IMR-90 (cell line): ENCODE measurements at regions not wholly inside any gene's neighbourhood (a gene's known extent, or its start where the extent isn't known, plus 50 kb on each side); places are given as distances from the start of the nearest gene placed in this dataset.

Source experiments
- ATAC-seq: fragments of 200-7000 bp; cut with Tn5 transposase; 2 replicates; pipeline ENCODE4 v1.9.1; 2020; ENCODE audit warnings: low read depth, mild to moderate bottlenecking, moderate library complexity
- BruUV-seq: library from RNA; stranded (reverse); fragments of 400-500 nt; replicated peaks from 2 replicates; lab custom pipeline; 2021; lab: Mats Ljungman, UMichigan
- CTCF ChIA-PET: fragments of 300-600 bp; formaldehyde crosslinking; extraction: SDS; loops from one replicate; lab custom pipeline; 2021; ENCODE audit warnings: antibody characterized with exemption; lab: Yijun Ruan, JAX
- POLR2A ChIA-PET: fragments of 300-600 bp; sonication (Branson Sonifier 250); formaldehyde crosslinking; loops from one replicate; lab custom pipeline; 2022; ENCODE audit warnings: antibody characterized with exemption; ENCODE audit not compliant: unreplicated experiment; lab: Charles Lee
- DNase-seq: peaks from one replicate; pipeline ENCODE4 v3.0.0; 2013
- H2AFZ ChIP-seq: replicated peaks from 2 replicates; pipeline ENCODE3; 2013; ENCODE audit warnings: low read length, mild to moderate bottlenecking; ENCODE audit not compliant: poor library complexity
- H2AK5ac ChIP-seq: 2 replicates; pipeline ENCODE4 v1.6.1; 2013; ENCODE audit warnings: low read depth, low read length, inconsistent platforms
- H2AK9ac ChIP-seq: replicated peaks from 2 replicates; pipeline ENCODE3; 2013; ENCODE audit warnings: mild to moderate bottlenecking, low read depth, low read length, moderate library complexity; ENCODE audit not compliant: poor library complexity
- H2BK120ac ChIP-seq: 2 replicates; pipeline ENCODE4 v1.6.1; 2013; ENCODE audit warnings: low read depth, low read length, inconsistent platforms
- H2BK15ac ChIP-seq: 3 replicates; pipeline ENCODE4 v1.6.1; 2013; ENCODE audit warnings: low read depth, low read length, inconsistent platforms
- H2BK20ac ChIP-seq: 2 replicates; pipeline ENCODE4 v1.6.1; 2013; ENCODE audit warnings: low read depth, mild to moderate bottlenecking, inconsistent platforms, low read length, moderate library complexity
- H2BK5ac ChIP-seq: 2 replicates; pipeline ENCODE4 v1.6.1; 2013; ENCODE audit warnings: mild to moderate bottlenecking, low read depth, low read length, inconsistent platforms; ENCODE audit not compliant: poor library complexity, severe bottlenecking
- H3K14ac ChIP-seq: replicated peaks from 2 replicates; pipeline ENCODE4 v1.6.1; 2013; ENCODE audit warnings: low read depth, low read length, inconsistent platforms
- H3K18ac ChIP-seq: 2 replicates; pipeline ENCODE4 v1.6.1; 2013; ENCODE audit warnings: low read depth, low read length, control low read depth
- H3K23ac ChIP-seq: 2 replicates; pipeline ENCODE4 v1.6.1; 2013; ENCODE audit warnings: low read depth, low read length, inconsistent platforms
- H3K27ac ChIP-seq: 2 replicates; pipeline ENCODE4 v1.5.1; 2013; ENCODE audit warnings: mild to moderate bottlenecking, control low read depth, low read length; ENCODE audit not compliant: insufficient read depth
- H3K27me3 ChIP-seq: 2 replicates; pipeline ENCODE4 v1.6.1; 2013; ENCODE audit warnings: low read length; ENCODE audit not compliant: control insufficient read depth, insufficient read depth
- H3K36me3 ChIP-seq: 2 replicates; pipeline ENCODE4 v1.6.1; 2013; ENCODE audit warnings: low read length, mixed read lengths; ENCODE audit not compliant: control insufficient read depth, insufficient read depth
- H3K4ac ChIP-seq: 2 replicates; pipeline ENCODE4 v1.6.1; 2013; ENCODE audit warnings: low read depth, low read length, inconsistent platforms
- H3K4me1 ChIP-seq: 2 replicates; pipeline ENCODE4 v1.6.1; 2013; ENCODE audit warnings: low read length, mixed read lengths; ENCODE audit not compliant: control insufficient read depth, insufficient read depth
- H3K4me2 ChIP-seq: 2 replicates; pipeline ENCODE4 v1.6.1; 2013; ENCODE audit warnings: low read depth, mild to moderate bottlenecking, control low read depth, low read length, moderate library complexity
- H3K4me3 ChIP-seq: 2 replicates; pipeline ENCODE4 v1.5.1; 2013; ENCODE audit warnings: low read depth, mild to moderate bottlenecking, control low read depth, low read length, moderate library complexity; ENCODE audit not compliant: insufficient read depth
- H3K56ac ChIP-seq: 2 replicates; pipeline ENCODE4 v1.6.1; 2013; ENCODE audit warnings: low read length, inconsistent platforms; ENCODE audit not compliant: insufficient read depth; ENCODE audit errors: extremely low read depth
- H3K79me1 ChIP-seq, 2 experiments: 2 replicates each; pipeline ENCODE4 v1.6.1; 2013; ENCODE audit warnings: low read length in 2 of 2, inconsistent platforms in 1 of 2, low read depth in 1 of 2
- H3K9ac ChIP-seq: 2 replicates; pipeline ENCODE4 v1.6.1; 2013; ENCODE audit warnings: low read depth, low read length, control low read depth
- H3K9me1 ChIP-seq: 2 replicates; pipeline ENCODE4 v1.6.1; 2013; ENCODE audit warnings: low read length, inconsistent platforms; ENCODE audit not compliant: insufficient read depth
- H3K9me3 ChIP-seq: 2 replicates; pipeline ENCODE4 v1.6.1; 2013; ENCODE audit warnings: low read length; ENCODE audit not compliant: control insufficient read depth, insufficient read depth
- H4K20me1 ChIP-seq: 2 replicates; pipeline ENCODE4 v1.6.1; 2013; ENCODE audit warnings: low read length, inconsistent platforms; ENCODE audit not compliant: insufficient read depth
- H4K5ac ChIP-seq: 2 replicates; pipeline ENCODE4 v1.6.1; 2013; ENCODE audit warnings: mild to moderate bottlenecking, low read depth, low read length, control low read depth
- H4K8ac ChIP-seq, 2 experiments: 2 replicates each; pipeline ENCODE4 v1.6.1; 2013; ENCODE audit warnings: low read depth in 2 of 2, low read length in 2 of 2, control low read depth in 1 of 2, inconsistent platforms in 1 of 2
- H4K91ac ChIP-seq: 2 replicates; pipeline ENCODE4 v1.6.1; 2013; ENCODE audit warnings: low read depth, low read length, inconsistent platforms; ENCODE audit not compliant: insufficient read depth
- BHLHE40 ChIP-seq: fragments of 150-350 bp; IDR thresholded peaks from 2 replicates; pipeline ENCODE4 v1.6.1; 2016; ENCODE audit warnings: mild to moderate bottlenecking, low read depth, low read length
- CEBPB ChIP-seq: IDR thresholded peaks from 2 replicates; pipeline ENCODE4 v1.6.1; 2012; ENCODE audit warnings: low read depth, low read length, improper control_type of control experiment
- CHD1 ChIP-seq: IDR thresholded peaks from 2 replicates; pipeline ENCODE4 v1.6.1; 2012; ENCODE audit warnings: low read depth, low read length, improper control_type of control experiment
- ELK1 ChIP-seq: fragments of 150-350 bp; IDR thresholded peaks from 2 replicates; pipeline ENCODE4 v1.6.1; 2016; ENCODE audit warnings: low read depth, mild to moderate bottlenecking, low read length, moderate library complexity, borderline replicate concordance
- FOS ChIP-seq: fragments of 150-350 bp; IDR thresholded peaks from 2 replicates; pipeline ENCODE4 v1.6.1; 2016; ENCODE audit warnings: low read depth, low read length
- MAFK ChIP-seq: IDR thresholded peaks from 2 replicates; pipeline ENCODE4 v1.6.1; 2012; ENCODE audit warnings: low read depth, low read length, improper control_type of control experiment
- MAZ ChIP-seq: IDR thresholded peaks from 2 replicates; pipeline ENCODE4 v1.6.1; 2012; ENCODE audit warnings: low read depth, mild to moderate bottlenecking, low read length, improper control_type of control experiment, moderate library complexity, borderline replicate concordance
- MXI1 ChIP-seq: IDR thresholded peaks from 2 replicates; pipeline ENCODE4 v1.6.1; 2012; ENCODE audit warnings: low read depth, mild to moderate bottlenecking, low read length, moderate library complexity, borderline replicate concordance
- NFE2L2 ChIP-seq: fragments of 150-350 bp; IDR thresholded peaks from 2 replicates; pipeline ENCODE4 v1.6.1; 2016; ENCODE audit warnings: low read depth, mild to moderate bottlenecking, low read length
- POLR2A ChIP-seq: IDR thresholded peaks from 2 replicates; pipeline ENCODE4 v1.6.1; 2012; ENCODE audit warnings: mild to moderate bottlenecking, low read depth, low read length
- RAD21 ChIP-seq: IDR thresholded peaks from 2 replicates; pipeline ENCODE4 v1.6.1; 2012; ENCODE audit warnings: low read length, improper control_type of control experiment
- RFX5 ChIP-seq: IDR thresholded peaks from 2 replicates; pipeline ENCODE4 v1.8.0; 2012; ENCODE audit warnings: low read depth, mild to moderate bottlenecking, low read length, moderate library complexity
- SMC3 ChIP-seq: fragments of 150-350 bp; IDR thresholded peaks from 2 replicates; pipeline ENCODE4 v1.6.1; 2016; ENCODE audit warnings: low read depth, mild to moderate bottlenecking, antibody characterized with exemption, low read length, moderate library complexity
- WGBS, 2 experiments: methylation state at CpG; one replicate each; pipeline versions ENCODE4 v1.1.5 to v1.1.7; 2013; ENCODE audit warnings: missing lambda C conversion rate in 2 of 2; ENCODE audit not compliant: insufficient read length in 1 of 2; ENCODE audit errors: extremely low coverage in 2 of 2; 5-methylcytosine and 5-hydroxymethylcytosine counted together
- dilution Hi-C: fragments of 300-500 bp; cut with HindIII; formaldehyde crosslinking; loops from one replicate; pipeline ENCODE4 v1.14.3; 2018; ENCODE audit warnings: low sequenced_read_pairs; ENCODE audit not compliant: unreplicated experiment
- in situ Hi-C: fragments of 300-500 bp; cut with MboI; formaldehyde crosslinking; loops from 3 replicates; pipeline ENCODE4 v1.14.3; 2019; ENCODE audit warnings: low sequenced_read_pairs, inconsistent platforms, mixed read lengths
- intact Hi-C: fragments of 100-400 bp; cut with micrococcal nuclease; formaldehyde crosslinking; loops from 2 replicates; pipeline ENCODE4 v1.10.0; 2022
- TF ChIP-seq, protein P1 (sequence below): conservative IDR thresholded peaks from 2 replicates; pipeline ENCODE4 v1.5.1; 2012; ENCODE audit warnings: mild to moderate bottlenecking, low read depth, low read length, improper control_type of control experiment
- TF ChIP-seq, protein P2 (sequence below): fragments of 150-350 bp; IDR thresholded peaks from 2 replicates; pipeline ENCODE4 v1.6.1; 2017; ENCODE audit warnings: mild to moderate bottlenecking, antibody characterized with exemption, low read length, low read depth

DNA sequence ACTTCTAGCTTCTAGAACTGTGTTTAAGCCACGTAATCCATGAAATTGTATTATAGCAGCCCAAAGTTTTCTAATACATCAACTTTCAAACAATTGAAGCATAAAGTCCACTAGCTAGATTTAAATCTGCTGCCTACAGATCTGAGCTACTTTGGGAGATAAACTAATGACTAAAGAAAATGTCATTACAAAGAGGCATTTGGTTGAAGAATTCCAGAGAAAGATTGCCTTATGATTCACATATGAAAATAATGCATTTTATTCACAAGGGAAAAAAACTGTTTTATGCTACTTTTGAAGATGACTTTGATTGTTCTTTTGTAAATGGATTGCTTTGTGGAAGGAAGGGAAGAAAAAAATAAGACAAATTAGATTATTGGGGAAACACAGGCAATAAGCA, 124.1 kb upstream of the SLIT2 start:
- no peak overlapping the region for H2AK5ac ChIP-seq
- dilution Hi-C loops (no loop called here), intact Hi-C loops (no loop called here), in situ Hi-C loops (no loop called here)
- H3K56ac ChIP-seq: no peak overlapping the region
- CTCF ChIA-PET: no interaction called here
- H3K36me3 ChIP-seq: no peaks in the 10 kb centered on the region
- no peaks in the 10 kb centered on the region for H4K20me1 ChIP-seq
- POLR2A ChIA-PET: no interaction called here
- H3K18ac ChIP-seq: peak overlapping the region; percentile 52; the same call in 1 of the 2 replicates
- peak overlapping the region; percentile 48; the same call in 1 of the 2 replicates for H4K5ac ChIP-seq
- no CpG with 5 or more reads among the region's 1 CpG for whole genome bisulfite sequencing, 2 experiments
- H2AK9ac ChIP-seq: no peak overlapping the region
- H3K27me3 ChIP-seq: no peaks in the 10 kb centered on the region
- H2BK120ac ChIP-seq: peak overlapping the region; percentile 0; the same call in 1 of the 2 replicates
- H3K27ac ChIP-seq: no peak overlapping the region
- H4K91ac ChIP-seq: no peak overlapping the region
- H2BK20ac ChIP-seq: no peak overlapping the region
- no peak for TF ChIP-seq RFX5
- no peak for TF ChIP-seq SMC3
- no peak for TF ChIP-seq MAZ
- TF ChIP-seq MXI1: no peak
- TF ChIP-seq CHD1: no peak
- no peak for TF ChIP-seq ELK1
- TF ChIP-seq CEBPB: no peak
- no peak for TF ChIP-seq POLR2A
- TF ChIP-seq FOS: no peak
- TF ChIP-seq NFE2L2: no peak
- TF ChIP-seq MAFK: no peak
- TF ChIP-seq, protein P1, sequence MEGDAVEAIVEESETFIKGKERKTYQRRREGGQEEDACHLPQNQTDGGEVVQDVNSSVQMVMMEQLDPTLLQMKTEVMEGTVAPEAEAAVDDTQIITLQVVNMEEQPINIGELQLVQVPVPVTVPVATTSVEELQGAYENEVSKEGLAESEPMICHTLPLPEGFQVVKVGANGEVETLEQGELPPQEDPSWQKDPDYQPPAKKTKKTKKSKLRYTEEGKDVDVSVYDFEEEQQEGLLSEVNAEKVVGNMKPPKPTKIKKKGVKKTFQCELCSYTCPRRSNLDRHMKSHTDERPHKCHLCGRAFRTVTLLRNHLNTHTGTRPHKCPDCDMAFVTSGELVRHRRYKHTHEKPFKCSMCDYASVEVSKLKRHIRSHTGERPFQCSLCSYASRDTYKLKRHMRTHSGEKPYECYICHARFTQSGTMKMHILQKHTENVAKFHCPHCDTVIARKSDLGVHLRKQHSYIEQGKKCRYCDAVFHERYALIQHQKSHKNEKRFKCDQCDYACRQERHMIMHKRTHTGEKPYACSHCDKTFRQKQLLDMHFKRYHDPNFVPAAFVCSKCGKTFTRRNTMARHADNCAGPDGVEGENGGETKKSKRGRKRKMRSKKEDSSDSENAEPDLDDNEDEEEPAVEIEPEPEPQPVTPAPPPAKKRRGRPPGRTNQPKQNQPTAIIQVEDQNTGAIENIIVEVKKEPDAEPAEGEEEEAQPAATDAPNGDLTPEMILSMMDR: no peak
- no peak for TF ChIP-seq RAD21
- no peak for TF ChIP-seq BHLHE40
- TF ChIP-seq, protein P2, sequence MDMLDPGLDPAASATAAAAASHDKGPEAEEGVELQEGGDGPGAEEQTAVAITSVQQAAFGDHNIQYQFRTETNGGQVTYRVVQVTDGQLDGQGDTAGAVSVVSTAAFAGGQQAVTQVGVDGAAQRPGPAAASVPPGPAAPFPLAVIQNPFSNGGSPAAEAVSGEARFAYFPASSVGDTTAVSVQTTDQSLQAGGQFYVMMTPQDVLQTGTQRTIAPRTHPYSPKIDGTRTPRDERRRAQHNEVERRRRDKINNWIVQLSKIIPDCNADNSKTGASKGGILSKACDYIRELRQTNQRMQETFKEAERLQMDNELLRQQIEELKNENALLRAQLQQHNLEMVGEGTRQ: no peak
- no peak overlapping the region for H2BK15ac ChIP-seq
- H3K23ac ChIP-seq: no peak overlapping the region
- H3K4me2 ChIP-seq: peak overlapping the region; percentile 50; the same call in 1 of the 2 replicates
- H4K8ac ChIP-seq: peak overlapping the region in 1 of 2 experiments; percentile 35; a peak in 2 of 4 replicates
- no TSS peak for BruUV-seq
- no peak overlapping the region for H3K9ac ChIP-seq
- H3K9me1 ChIP-seq: no peaks in the 10 kb centered on the region
- peak overlapping the region; percentile 46 for H2BK5ac ChIP-seq
- no peak overlapping the region for H3K14ac ChIP-seq
- no peak overlapping the region for H3K4me3 ChIP-seq
- peak; percentile 70 for DNase-seq
- no peak overlapping the region for H2AFZ ChIP-seq
- no peaks in the 10 kb centered on the region for H3K79me1 ChIP-seq
- H3K4ac ChIP-seq: peak overlapping the region; percentile 1; the same call in 1 of the 2 replicates
- peaks cover 1% of the 10 kb centered on the region; the same call in 1 of the 2 replicates for H3K4me1 ChIP-seq
- H3K9me3 ChIP-seq: no peaks in the 10 kb centered on the region
- ATAC-seq: peak; percentile 76
